ENCODE measurements at regions not wholly inside any gene's neighbourhood (a gene's known extent, or its start where the extent isn't known, plus 50 kb on each side); places are given as distances from the start of the nearest gene placed in this dataset.

GRCh38 chr5:97606531-97606930 is 423.5 kb upstream of the RIOK2 start:
- TF ChIP-seq EZH2 (IDR thresholded peaks at IDR 0.05; ENCODE audit: insufficient read depth, poor library complexity, severe bottlenecking), result no peak
- no peak for TF ChIP-seq EZH2phosphoT487 (IDR thresholded peaks at IDR 0.05; ENCODE audit: insufficient read depth, low read depth)

All from GM23248 (cell line).